Erythroblast (primary cell): ENCODE measurements at regions not wholly inside any gene's neighbourhood (a gene's known extent, or its start where the extent isn't known, plus 50 kb on each side); places are given as distances from the start of the nearest gene placed in this dataset.

Experiments
- GATA1 ChIP-seq: IDR thresholded peaks from 2 replicates; pipeline ENCODE4 v1.6.1; 2011; ENCODE audit warnings: low read depth, mild to moderate bottlenecking, control low read depth, low read length, moderate library complexity
- POLR2A ChIP-seq: IDR thresholded peaks from 2 replicates; pipeline ENCODE4 v1.6.1; 2011; ENCODE audit warnings: mild to moderate bottlenecking, low read length

GRCh38 chr2:151040039-151040438 is 221.6 kb downstream of the RBM43 start:
- TF ChIP-seq POLR2A = no peak
- TF ChIP-seq GATA1 = no peak
